ENCODE measurements at regions not wholly inside any gene's neighbourhood (a gene's known extent, or its start where the extent isn't known, plus 50 kb on each side); places are given as distances from the start of the nearest gene placed in this dataset.

DNA sequence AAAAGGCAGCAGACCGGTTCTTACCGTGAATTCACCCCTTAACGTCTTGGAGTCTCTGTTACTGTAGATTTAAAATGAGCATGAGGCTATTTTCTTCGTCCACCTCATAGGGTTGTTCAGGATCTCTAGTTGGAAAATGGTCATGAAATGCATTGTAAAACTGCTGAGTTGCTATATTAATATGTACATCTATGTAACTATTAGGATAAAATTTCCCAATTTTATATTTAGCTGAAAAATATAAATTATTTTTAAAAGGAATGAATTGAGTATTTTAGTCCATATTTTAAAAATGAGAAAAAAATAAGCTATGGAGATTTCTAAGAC, 272.7 kb downstream of the ALG10B start:
- TF ChIP-seq CTCF (conservative IDR thresholded peaks at IDR 0.05): no peak
- no peak for TF ChIP-seq EZH2 (IDR thresholded peaks at IDR 0.05; ENCODE audit: low read depth)

All from PC-9 (cell line).